ENCODE measurements at regions not wholly inside any gene's neighbourhood (a gene's known extent, or its start where the extent isn't known, plus 50 kb on each side); places are given as distances from the start of the nearest gene placed in this dataset.

DNA sequence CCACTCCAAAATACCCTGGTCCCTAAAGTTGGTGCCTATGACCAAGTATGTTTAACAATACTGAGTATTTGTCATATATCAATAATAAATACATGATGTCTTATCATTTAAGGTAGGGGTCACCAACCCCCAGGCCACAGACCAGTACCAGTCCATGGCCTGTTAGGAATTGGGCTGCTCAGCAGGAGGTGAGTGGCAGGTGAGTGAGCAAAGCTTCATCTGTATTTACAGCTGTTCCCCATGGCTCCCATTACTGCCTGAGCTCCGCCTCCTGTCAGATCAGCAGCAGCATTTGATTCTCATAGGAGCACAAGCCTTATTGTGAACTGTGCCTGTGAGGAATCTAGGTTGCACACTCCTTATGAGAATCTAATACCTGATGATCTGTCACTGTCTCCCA lies 126.2 kb downstream of the HNRNPD start:
- no peak for TF ChIP-seq POLR2A (IDR thresholded peaks at IDR 0.05)
- TF ChIP-seq, protein P1, sequence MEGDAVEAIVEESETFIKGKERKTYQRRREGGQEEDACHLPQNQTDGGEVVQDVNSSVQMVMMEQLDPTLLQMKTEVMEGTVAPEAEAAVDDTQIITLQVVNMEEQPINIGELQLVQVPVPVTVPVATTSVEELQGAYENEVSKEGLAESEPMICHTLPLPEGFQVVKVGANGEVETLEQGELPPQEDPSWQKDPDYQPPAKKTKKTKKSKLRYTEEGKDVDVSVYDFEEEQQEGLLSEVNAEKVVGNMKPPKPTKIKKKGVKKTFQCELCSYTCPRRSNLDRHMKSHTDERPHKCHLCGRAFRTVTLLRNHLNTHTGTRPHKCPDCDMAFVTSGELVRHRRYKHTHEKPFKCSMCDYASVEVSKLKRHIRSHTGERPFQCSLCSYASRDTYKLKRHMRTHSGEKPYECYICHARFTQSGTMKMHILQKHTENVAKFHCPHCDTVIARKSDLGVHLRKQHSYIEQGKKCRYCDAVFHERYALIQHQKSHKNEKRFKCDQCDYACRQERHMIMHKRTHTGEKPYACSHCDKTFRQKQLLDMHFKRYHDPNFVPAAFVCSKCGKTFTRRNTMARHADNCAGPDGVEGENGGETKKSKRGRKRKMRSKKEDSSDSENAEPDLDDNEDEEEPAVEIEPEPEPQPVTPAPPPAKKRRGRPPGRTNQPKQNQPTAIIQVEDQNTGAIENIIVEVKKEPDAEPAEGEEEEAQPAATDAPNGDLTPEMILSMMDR (IDR thresholded peaks at IDR 0.05) = no peak
